Neural progenitor cell (in vitro differentiated cells): ENCODE measurements at regions not wholly inside any gene's neighbourhood (a gene's known extent, or its start where the extent isn't known, plus 50 kb on each side); places are given as distances from the start of the nearest gene placed in this dataset.

Experiments used
- CTCF ChIP-seq: fragments of 200-600 bp; sonication (generic); IDR thresholded peaks from 2 replicates; pipeline ENCODE4 v1.5.1; 2017; ENCODE audit warnings: antibody characterized with exemption, mild to moderate bottlenecking
- EZH2 ChIP-seq: fragments of 200-600 bp; sonication (generic); IDR thresholded peaks from 2 replicates; pipeline ENCODE4 v1.6.1; 2017; ENCODE audit warnings: antibody characterized with exemption, mild to moderate bottlenecking, moderate library complexity
- EZH2phosphoT487 ChIP-seq: fragments of 200-600 bp; sonication (generic); IDR thresholded peaks from 2 replicates; pipeline ENCODE4 v1.6.1; 2017; ENCODE audit warnings: antibody characterized with exemption

- no peak for TF ChIP-seq EZH2
- no peak for TF ChIP-seq CTCF
- TF ChIP-seq EZH2phosphoT487: no peak
Measured at GRCh38 chr14:56501909-56502530, 77.6 kb upstream of the TMEM260 start.
